H9 (cell line): ENCODE measurements at regions not wholly inside any gene's neighbourhood (a gene's known extent, or its start where the extent isn't known, plus 50 kb on each side); places are given as distances from the start of the nearest gene placed in this dataset.

Experiments used
- DNase-seq: peaks from one replicate; pipeline ENCODE4 v3.0.0-alpha.2; 2017
- H2AFZ ChIP-seq: one replicate; pipeline ENCODE4 v1.6.1; 2013; ENCODE audit warnings: mild to moderate bottlenecking, low read length, control low read depth, moderate library complexity
- H2AK5ac ChIP-seq: 2 replicates; pipeline ENCODE4 v1.6.1; 2013; ENCODE audit warnings: low read length, control low read depth, mixed read lengths; ENCODE audit not compliant: insufficient read length
- H2BK120ac ChIP-seq: one replicate; pipeline ENCODE4 v1.6.1; 2013; ENCODE audit warnings: low read depth, mild to moderate bottlenecking, low read length, control low read depth, inconsistent platforms; ENCODE audit not compliant: poor library complexity, severe bottlenecking
- H2BK12ac ChIP-seq: 2 replicates; pipeline ENCODE4 v1.6.1; 2013; ENCODE audit warnings: low read length, control low read depth, mixed read lengths, low read depth; ENCODE audit not compliant: insufficient read length
- H2BK15ac ChIP-seq: 2 replicates; pipeline ENCODE4 v1.6.1; 2013; ENCODE audit warnings: low read depth, low read length, control low read depth
- H2BK20ac ChIP-seq: one replicate; pipeline ENCODE4 v1.6.1; 2013; ENCODE audit warnings: low read depth, mild to moderate bottlenecking, low read length, control low read depth, inconsistent platforms; ENCODE audit not compliant: poor library complexity, severe bottlenecking
- H2BK5ac ChIP-seq: 2 replicates; pipeline ENCODE4 v1.6.1; 2013; ENCODE audit warnings: low read length, control low read depth, mixed read lengths; ENCODE audit not compliant: insufficient read length
- H3K14ac ChIP-seq: 2 replicates; pipeline ENCODE4 v1.6.1; 2013; ENCODE audit warnings: low read length, control low read depth; ENCODE audit not compliant: insufficient read depth
- H3K18ac ChIP-seq: 2 replicates; pipeline ENCODE4 v1.6.1; 2013; ENCODE audit warnings: low read depth, mild to moderate bottlenecking, mixed read lengths, low read length, control low read depth; ENCODE audit not compliant: insufficient read length
- H3K23ac ChIP-seq: 2 replicates; pipeline ENCODE4 v1.6.1; 2013; ENCODE audit warnings: low read length, control low read depth, mixed read lengths, low read depth; ENCODE audit not compliant: insufficient read length
- H3K23me2 ChIP-seq: 2 replicates; pipeline ENCODE4 v1.6.1; 2013; ENCODE audit warnings: low read depth, mild to moderate bottlenecking, mixed read lengths, low read length, control low read depth; ENCODE audit not compliant: insufficient read length, poor library complexity, severe bottlenecking
- H3K27ac ChIP-seq: 2 replicates; pipeline ENCODE4 v1.5.1; 2013; ENCODE audit warnings: low read length, control low read depth, mixed read lengths, low read depth; ENCODE audit not compliant: insufficient read length
- H3K27me3 ChIP-seq: 2 replicates; pipeline ENCODE4 v1.6.1; 2013; ENCODE audit warnings: low read length, control low read depth, inconsistent platforms; ENCODE audit not compliant: insufficient read depth
- H3K4ac ChIP-seq: 2 replicates; pipeline ENCODE4 v1.6.1; 2013; ENCODE audit warnings: low read depth, mild to moderate bottlenecking, control low read depth, inconsistent platforms, low read length, moderate library complexity
- H3K4me1 ChIP-seq: 2 replicates; pipeline ENCODE4 v1.6.1; 2013; ENCODE audit warnings: low read length, control low read depth, inconsistent platforms; ENCODE audit not compliant: insufficient read depth
- H3K4me2 ChIP-seq: 2 replicates; pipeline ENCODE4 v1.6.1; 2013; ENCODE audit warnings: low read length, control low read depth, mixed read lengths; ENCODE audit not compliant: insufficient read length, insufficient read depth
- H3K56ac ChIP-seq: 2 replicates; pipeline ENCODE4 v1.6.1; 2013; ENCODE audit warnings: low read depth, mild to moderate bottlenecking, mixed read lengths, low read length, control low read depth; ENCODE audit not compliant: insufficient read length
- H3K79me1 ChIP-seq: 2 replicates; pipeline ENCODE4 v1.6.1; 2013; ENCODE audit warnings: low read depth, mild to moderate bottlenecking, moderate library complexity, low read length, control low read depth, inconsistent platforms; ENCODE audit not compliant: insufficient read depth, poor library complexity, severe bottlenecking
- H3K79me2 ChIP-seq: 2 replicates; pipeline ENCODE4 v1.6.1; 2013; ENCODE audit warnings: low read length, control low read depth, inconsistent platforms; ENCODE audit not compliant: insufficient read depth
- H3K9ac ChIP-seq: 2 replicates; pipeline ENCODE4 v1.6.1; 2013; ENCODE audit warnings: low read length, control low read depth, mixed read lengths; ENCODE audit not compliant: insufficient read length; ENCODE audit errors: extremely low read depth
- H3K9me3 ChIP-seq: one replicate; pipeline ENCODE4 v1.6.1; 2013; ENCODE audit warnings: low read depth, low read length, inconsistent platforms; ENCODE audit not compliant: control insufficient read depth
- H3T11ph ChIP-seq: one replicate; pipeline ENCODE4 v1.6.1; 2013; ENCODE audit warnings: mild to moderate bottlenecking, low read length, control low read depth, inconsistent platforms
- H4K20me1 ChIP-seq: one replicate; pipeline ENCODE4 v1.6.1; 2013; ENCODE audit not compliant: control insufficient read depth, insufficient read length, insufficient read depth
- H4K5ac ChIP-seq: 2 replicates; pipeline ENCODE4 v1.6.1; 2013; ENCODE audit warnings: low read depth, mild to moderate bottlenecking, mixed read lengths, low read length, control low read depth; ENCODE audit not compliant: insufficient read length
- H4K8ac ChIP-seq: replicated peaks from 2 replicates; pipeline ENCODE4 v1.6.1; 2013; ENCODE audit warnings: low read length, control low read depth, mixed read lengths, low read depth; ENCODE audit not compliant: insufficient read length
- H4K91ac ChIP-seq: 2 replicates; pipeline ENCODE4 v1.6.1; 2013; ENCODE audit warnings: low read depth, mild to moderate bottlenecking, moderate library complexity, mixed read lengths, low read length, control low read depth; ENCODE audit not compliant: insufficient read length
- H3K27ac Mint-ChIP-seq, 3 experiments: 2 replicates in 2 of 3; 3 replicates in 1 of 3; pipeline ENCODE4 v1.8.0; 2020 to 2021; ENCODE audit warnings: mixed read lengths in 3 of 3, mild to moderate bottlenecking in 1 of 3, moderate library complexity in 1 of 3
- H3K27me3 Mint-ChIP-seq: 2 replicates; pipeline ENCODE4 v1.8.0; 2021; ENCODE audit warnings: low read depth, mild to moderate bottlenecking, moderate library complexity, mixed read lengths
- H3K36me3 Mint-ChIP-seq, 3 experiments: 2 replicates in 2 of 3; 3 replicates in 1 of 3; pipeline ENCODE4 v1.8.0; 2020 to 2021; ENCODE audit warnings: low read depth in 3 of 3, mixed read lengths in 3 of 3; ENCODE audit not compliant: insufficient read depth in 1 of 3
- H3K4me1 Mint-ChIP-seq, 2 experiments: 2 replicates each; pipeline ENCODE4 v1.8.0; 2020; ENCODE audit warnings: mixed read lengths in 2 of 2
- H3K4me3 Mint-ChIP-seq, 2 experiments: 2 replicates in 1 of 2; 3 replicates in 1 of 2; pipeline ENCODE4 v1.8.0; 2020 to 2021; ENCODE audit warnings: mild to moderate bottlenecking in 2 of 2, mixed read lengths in 2 of 2, moderate library complexity in 1 of 2
- H3K9me3 Mint-ChIP-seq, 2 experiments: 2 replicates in 1 of 2; 3 replicates in 1 of 2; pipeline ENCODE4 v1.8.0; 2020; ENCODE audit warnings: mild to moderate bottlenecking in 2 of 2, mixed read lengths in 2 of 2, moderate library complexity in 1 of 2
- CTCF ChIP-seq: fragments of 200-600 bp; sonication (generic); conservative IDR thresholded peaks from 3 replicates; pipeline ENCODE4 v1.8.0; 2021; ENCODE audit warnings: antibody characterized with exemption, mild to moderate bottlenecking
- WGBS: extraction: QIAGEN DNeasy Blood & Tissue Kit; methylation state at CpG from one replicate; pipeline ENCODE4 v1.1.7; 2013; ENCODE audit warnings: missing lambda C conversion rate, low lambda C conversion rate, mixed read lengths; ENCODE audit not compliant: insufficient read length; ENCODE audit errors: extremely low coverage; 5-methylcytosine and 5-hydroxymethylcytosine counted together

GRCh38 chr5:82424211-82424610, 146.1 kb upstream of the RPS23 start:
- Histone ChIP-seq H3K4me1 (no peaks in the 10 kb centered on the region; the same call in 1 of the 2 replicates), H2BK20ac (no peak overlapping the region), H3K9me3 (peaks cover 8% of the 10 kb centered on the region), H2BK120ac (no peak overlapping the region), H3K56ac (no peak overlapping the region), H2BK15ac (no peak overlapping the region), H2AFZ (no peak overlapping the region), H3T11ph (no peak overlapping the region), H4K5ac (no peak overlapping the region), H3K14ac (no peak overlapping the region), H3K79me1 (no peaks in the 10 kb centered on the region), H3K4me2 (no peak overlapping the region), H2BK5ac (no peak overlapping the region), H3K27ac (no peak overlapping the region), H3K4ac (no peak overlapping the region), H2AK5ac (no peak overlapping the region), H3K18ac (no peak overlapping the region), H4K91ac (no peak overlapping the region), H3K9ac (no peak overlapping the region), H3K79me2 (no peaks in the 10 kb centered on the region), H2BK12ac (no peak overlapping the region), H4K20me1 (no peaks in the 10 kb centered on the region), H3K27me3 (no peaks in the 10 kb centered on the region), H3K23ac (no peak overlapping the region), H4K8ac (no peak overlapping the region), H3K23me2 (no peaks in the 10 kb centered on the region)
- no peak for DNase-seq
- WGBS, result no CpG with 5 or more reads among the region's 3 CpGs
- Mint-ChIP-seq H3K4me1 (peaks cover 18 to 19% of the 10 kb centered on the region in 2 experiments), H3K27me3 (peaks cover 2% of the 10 kb centered on the region; the same call in 1 of the 2 replicates), H3K9me3 (peaks cover 6 to 11% of the 10 kb centered on the region in 2 experiments; a peak in 4 of 5 replicates), H3K36me3 (peaks cover 1 to 8% (median 3%) of the 10 kb centered on the region in 3 experiments; a peak in 4 of 7 replicates), H3K4me3 (no peak overlapping the region), H3K27ac (no peak overlapping the region)
- TF ChIP-seq CTCF, result no peak
